ENCODE measurements at regions not wholly inside any gene's neighbourhood (a gene's known extent, or its start where the extent isn't known, plus 50 kb on each side); places are given as distances from the start of the nearest gene placed in this dataset.

DNA sequence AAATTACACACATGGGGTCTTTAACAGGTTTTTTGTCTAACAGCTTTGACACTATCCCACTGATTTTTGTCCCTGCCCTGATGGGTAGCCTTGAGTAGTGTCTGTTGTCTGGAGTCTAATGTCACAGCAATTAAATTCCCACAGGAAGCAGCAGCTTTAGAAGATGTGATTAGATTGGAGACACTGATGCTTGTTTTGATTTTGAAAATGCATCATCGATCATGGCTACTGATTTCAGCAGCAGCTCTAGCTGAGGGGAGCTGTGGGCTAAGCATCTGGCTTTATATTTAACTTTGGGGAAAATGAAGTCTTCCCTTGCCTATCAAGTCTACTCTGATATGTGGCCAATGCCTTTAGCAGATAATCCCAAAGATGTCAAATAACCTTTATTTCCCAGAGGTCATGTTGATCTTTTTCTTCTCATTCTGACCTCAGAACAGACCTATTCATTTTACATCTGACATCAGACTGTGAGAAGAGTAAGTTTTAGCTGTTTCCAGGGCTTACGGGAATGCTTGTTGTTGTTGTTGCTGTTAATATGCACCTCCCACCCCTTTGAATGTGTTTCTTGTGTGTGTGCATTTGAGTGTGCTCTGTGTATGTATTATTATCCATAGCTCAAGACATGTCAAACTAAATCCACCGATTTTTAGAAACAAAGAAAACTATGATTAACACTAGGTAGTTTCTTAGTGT, 704.9 kb upstream of the NUDT12 start:
- H3K27ac Mint-ChIP-seq (ENCODE audit: low read depth, unreplicated experiment) = no peak overlapping the region
- no peaks in the 10 kb centered on the region for H3K27me3 Mint-ChIP-seq (ENCODE audit: insufficient read depth, unreplicated experiment)
- ChIA-PET CTCF (interaction anchor here (0.5 to 0.6 kb wide), 2 partner anchors 49 to 339 kb away, joined by 3 read pairs; no protein-coding TSS in a partner anchor), POLR2A (no interaction called here)
- TF ChIP-seq CTCF (IDR thresholded peaks at IDR 0.05; ENCODE audit: unreplicated experiment) = no peak
- no peaks in the 10 kb centered on the region for H3K36me3 Mint-ChIP-seq (ENCODE audit: insufficient read depth, unreplicated experiment)
- H3K4me3 Mint-ChIP-seq (ENCODE audit: unreplicated experiment) = no peak overlapping the region
- H3K9me3 Mint-ChIP-seq (ENCODE audit: unreplicated experiment) = no peaks in the 10 kb centered on the region
- no peak for DNase-seq (ENCODE audit: unreplicated experiment)
- H3K4me1 Mint-ChIP-seq (ENCODE audit: insufficient read depth, unreplicated experiment) = no peaks in the 10 kb centered on the region
- BruUV-seq (replicated peaks) = no TSS peak
- intact Hi-C loops (cut with micrococcal nuclease) = no loop called here

- no peak overlapping the region for H3K27ac Mint-ChIP-seq (ENCODE audit: low read depth, unreplicated experiment)
- no peak for DNase-seq (ENCODE audit: unreplicated experiment)
- no peak for TF ChIP-seq CTCF (IDR thresholded peaks at IDR 0.05; ENCODE audit: unreplicated experiment)
- H3K4me1 Mint-ChIP-seq (ENCODE audit: insufficient read depth, unreplicated experiment) = no peaks in the 10 kb centered on the region
- intact Hi-C loops (cut with micrococcal nuclease) = no loop called here
- no TSS peak for BruUV-seq (replicated peaks)
- no peaks in the 10 kb centered on the region for H3K27me3 Mint-ChIP-seq (ENCODE audit: insufficient read depth, unreplicated experiment)
- ChIA-PET POLR2A (interaction anchor here (0.7 kb wide), 1 partner anchor 30 kb away, joined by 3 read pairs; no protein-coding TSS in a partner anchor), CTCF (interaction anchor here (0.8 kb wide), 1 partner anchor 138 kb away, joined by 3 read pairs; no protein-coding TSS in a partner anchor)
- no peaks in the 10 kb centered on the region for H3K36me3 Mint-ChIP-seq (ENCODE audit: insufficient read depth, unreplicated experiment)
- H3K9me3 Mint-ChIP-seq (ENCODE audit: unreplicated experiment) = no peaks in the 10 kb centered on the region
- no peak overlapping the region for H3K4me3 Mint-ChIP-seq (ENCODE audit: unreplicated experiment)
Observed at GRCh38 chr5:104266161-104266560, 703.6 kb upstream of the NUDT12 start.

GRCh38 chr5:104265531-104266140, 703.0 kb upstream of the NUDT12 start:
- Mint-ChIP-seq H3K4me3 (ENCODE audit: unreplicated experiment) (no peak overlapping the region), H3K36me3 (ENCODE audit: insufficient read depth, unreplicated experiment) (no peaks in the 10 kb centered on the region), H3K27me3 (ENCODE audit: insufficient read depth, unreplicated experiment) (no peaks in the 10 kb centered on the region), H3K27ac (ENCODE audit: low read depth, unreplicated experiment) (no peak overlapping the region), H3K4me1 (ENCODE audit: insufficient read depth, unreplicated experiment) (no peaks in the 10 kb centered on the region), H3K9me3 (ENCODE audit: unreplicated experiment) (no peaks in the 10 kb centered on the region)
- POLR2A ChIA-PET = interaction anchor here (0.7 kb wide), 1 partner anchor 31 kb away, joined by 3 read pairs; no protein-coding TSS in a partner anchor
- no peak for TF ChIP-seq CTCF (IDR thresholded peaks at IDR 0.05; ENCODE audit: unreplicated experiment)
- intact Hi-C loops (cut with micrococcal nuclease) = no loop called here
- CTCF ChIA-PET = interaction anchor here (0.8 to 1.0 kb wide), 2 partner anchors 137 to 147 kb away, joined by 3 read pairs; no protein-coding TSS in a partner anchor
- no peak for DNase-seq (ENCODE audit: unreplicated experiment)
- BruUV-seq (replicated peaks) = no TSS peak

- Mint-ChIP-seq H3K36me3 (ENCODE audit: insufficient read depth, unreplicated experiment) (no peaks in the 10 kb centered on the region), H3K4me3 (ENCODE audit: unreplicated experiment) (no peak overlapping the region), H3K4me1 (ENCODE audit: insufficient read depth, unreplicated experiment) (no peaks in the 10 kb centered on the region), H3K27me3 (ENCODE audit: insufficient read depth, unreplicated experiment) (no peaks in the 10 kb centered on the region), H3K27ac (ENCODE audit: low read depth, unreplicated experiment) (no peak overlapping the region), H3K9me3 (ENCODE audit: unreplicated experiment) (no peaks in the 10 kb centered on the region)
- ChIA-PET POLR2A (no interaction called here), CTCF (no interaction called here)
- BruUV-seq (replicated peaks) = no TSS peak
- DNase-seq (ENCODE audit: unreplicated experiment) = no peak
- no peak for TF ChIP-seq CTCF (IDR thresholded peaks at IDR 0.05; ENCODE audit: unreplicated experiment)
- intact Hi-C loops (cut with micrococcal nuclease) = no loop called here
Observed at GRCh38 chr5:104247260-104247659, 684.7 kb upstream of the NUDT12 start.

All from MCF 10A (cell line).